H1 (cell line): ENCODE measurements at regions not wholly inside any gene's neighbourhood (a gene's known extent, or its start where the extent isn't known, plus 50 kb on each side); places are given as distances from the start of the nearest gene placed in this dataset.

ENCODE experiments used
- CTCF ChIA-PET: fragments of 300-600 bp; sonication (Branson Sonifier 250); formaldehyde crosslinking; loops from one replicate; lab custom pipeline; 2021; ENCODE audit not compliant: partially characterized antibody; lab: Charles Lee
- POLR2A ChIA-PET: fragments of 300-600 bp; sonication (Branson Sonifier 250); formaldehyde crosslinking; loops from one replicate; lab custom pipeline; 2021; ENCODE audit warnings: inconsistent platforms; ENCODE audit not compliant: partially characterized antibody; lab: Charles Lee
- DNase-seq, 2 experiments: peaks; one replicate each; pipeline versions ENCODE4 v3.0.0 to v3.0.0-alpha.2; 2010 to 2022; ENCODE audit warnings: low spot score in 2 of 2, low read depth in 1 of 2, mixed read lengths in 1 of 2
- FAIRE-seq: peaks from 2 replicates; lab custom pipeline; 2011; peaks lifted over from hg19 to GRCh38; lab: Jason Lieb, UNC
- H2AFZ ChIP-seq: 2 replicates; pipeline ENCODE4 v1.8.1; 2012; ENCODE audit warnings: low read length, inconsistent platforms
- H2AK5ac ChIP-seq: 2 replicates; pipeline ENCODE4 v1.6.1; 2013; ENCODE audit warnings: low read depth, low read length
- H2BK120ac ChIP-seq: replicated peaks from 2 replicates; pipeline ENCODE3; 2013; ENCODE audit warnings: low read depth, low read length, inconsistent platforms
- H2BK12ac ChIP-seq: 2 replicates; pipeline ENCODE4 v1.6.1; 2013; ENCODE audit warnings: low read depth, low read length
- H2BK15ac ChIP-seq: 2 replicates; pipeline ENCODE4 v1.6.1; 2013; ENCODE audit warnings: low read length
- H2BK20ac ChIP-seq: 2 replicates; pipeline ENCODE4 v1.6.1; 2013; ENCODE audit warnings: low read length
- H2BK5ac ChIP-seq: 2 replicates; pipeline ENCODE4 v1.6.1; 2013; ENCODE audit warnings: low read depth, low read length
- H3K14ac ChIP-seq: 2 replicates; pipeline ENCODE4 v1.6.1; 2013; ENCODE audit warnings: inconsistent platforms; ENCODE audit not compliant: insufficient read length
- H3K18ac ChIP-seq: 2 replicates; pipeline ENCODE4 v1.6.1; 2013; ENCODE audit warnings: low read length; ENCODE audit errors: extremely low read depth
- H3K23ac ChIP-seq: 2 replicates; pipeline ENCODE4 v1.6.1; 2013; ENCODE audit warnings: inconsistent platforms; ENCODE audit not compliant: insufficient read length
- H3K23me2 ChIP-seq: 2 replicates; pipeline ENCODE4 v1.6.1; 2013; ENCODE audit warnings: low read depth, low read length
- H3K27ac ChIP-seq: 2 replicates; pipeline ENCODE4 v1.6.1; 2011; ENCODE audit warnings: low read depth, low read length, inconsistent platforms
- H3K27me3 ChIP-seq, 4 experiments: replicated peaks in 1 of 4; 1 replicate in 1 of 4; 2 replicates in 3 of 4; pipeline versions ENCODE4 v1.6.1 to v1.8.1; 2011 to 2013; ENCODE audit warnings: low read length in 3 of 4, mild to moderate bottlenecking in 3 of 4, inconsistent platforms in 2 of 4, mixed read lengths in 2 of 4, moderate library complexity in 1 of 4; ENCODE audit not compliant: control insufficient read depth in 3 of 4, insufficient read depth in 3 of 4; ENCODE audit errors: extremely low read depth in 1 of 4
- H3K36me3 ChIP-seq, 4 experiments: 2 replicates each; pipeline versions ENCODE4 v1.6.1 to v1.8.1; 2011 to 2013; ENCODE audit warnings: mild to moderate bottlenecking in 4 of 4, low read length in 3 of 4, moderate library complexity in 2 of 4, control low read depth in 1 of 4, inconsistent platforms in 1 of 4; ENCODE audit not compliant: insufficient read depth in 4 of 4, control insufficient read depth in 2 of 4
- H3K4ac ChIP-seq: replicated peaks from 2 replicates; pipeline ENCODE3; 2013; ENCODE audit warnings: low read length, low read depth, mixed read lengths, inconsistent platforms; ENCODE audit not compliant: insufficient read length
- H3K4me1 ChIP-seq, 4 experiments: replicated peaks in 1 of 4; 1 replicate in 1 of 4; 2 replicates in 3 of 4; pipeline versions ENCODE4 v1.6.1 to v1.8.1; 2011 to 2013; ENCODE audit warnings: low read length in 3 of 4, inconsistent platforms in 2 of 4, mixed read lengths in 1 of 4; ENCODE audit not compliant: insufficient read depth in 4 of 4, control insufficient read depth in 3 of 4
- H3K4me2 ChIP-seq, 2 experiments: 2 replicates each; pipeline versions ENCODE4 v1.6.1 to v1.8.1; 2011 to 2013; ENCODE audit warnings: low read depth in 2 of 2, low read length in 2 of 2, control low read depth in 1 of 2, inconsistent platforms in 1 of 2, mild to moderate bottlenecking in 1 of 2; ENCODE audit not compliant: insufficient read depth in 1 of 2
- H3K4me3 ChIP-seq, 4 experiments: fragments of 200-600, 300-600 bp in 1 of 4; sonication (generic), shearing (Covaris generic), sonication (Bioruptor Twin) in 1 of 4; 2 replicates each; pipeline versions ENCODE4 v1.5.1 to v1.8.1; 2011 to 2016; ENCODE audit warnings: low read length in 4 of 4, low read depth in 3 of 4, control low read depth in 2 of 4, inconsistent platforms in 2 of 4, mild to moderate bottlenecking in 2 of 4, mixed read lengths in 1 of 4, moderate library complexity in 1 of 4; ENCODE audit not compliant: insufficient read depth in 2 of 4; ENCODE audit errors: extremely low read depth in 1 of 4
- H3K56ac ChIP-seq: replicated peaks from 2 replicates; pipeline ENCODE3; 2013; ENCODE audit warnings: low read depth, mild to moderate bottlenecking, mixed read lengths, low read length, inconsistent platforms; ENCODE audit not compliant: insufficient read length
- H3K79me1 ChIP-seq: 2 replicates; pipeline ENCODE4 v1.6.1; 2013; ENCODE audit warnings: low read depth, low read length, control low read depth
- H3K79me2 ChIP-seq, 2 experiments: 2 replicates each; pipeline versions ENCODE4 v1.6.1 to v1.8.1; 2012 to 2013; ENCODE audit warnings: low read length in 2 of 2, mild to moderate bottlenecking in 2 of 2, inconsistent platforms in 1 of 2; ENCODE audit not compliant: insufficient read depth in 2 of 2, control insufficient read depth in 1 of 2
- H3K9ac ChIP-seq, 4 experiments: replicated peaks in 1 of 4; 1 replicate in 1 of 4; 2 replicates in 3 of 4; pipeline versions ENCODE4 v1.6.1 to v1.8.1; 2011 to 2013; ENCODE audit warnings: low read depth in 3 of 4, low read length in 3 of 4, control low read depth in 2 of 4, mild to moderate bottlenecking in 2 of 4, moderate library complexity in 2 of 4, inconsistent platforms in 1 of 4; ENCODE audit errors: extremely low read depth in 1 of 4
- H3K9me3 ChIP-seq, 2 experiments: 2 replicates each; pipeline versions ENCODE4 v1.6.1 to v1.8.1; 2012 to 2013; ENCODE audit warnings: mild to moderate bottlenecking in 2 of 2, moderate library complexity in 2 of 2, control low read depth in 1 of 2, inconsistent platforms in 1 of 2, low read depth in 1 of 2, low read length in 1 of 2, mixed read lengths in 1 of 2; ENCODE audit not compliant: insufficient read depth in 2 of 2
- H4K20me1 ChIP-seq, 2 experiments: replicated peaks in 1 of 2; 2 replicates each; pipeline versions ENCODE3 to v1.8.1; 2011 to 2013; ENCODE audit warnings: inconsistent platforms in 2 of 2, low read length in 2 of 2, mild to moderate bottlenecking in 1 of 2; ENCODE audit not compliant: insufficient read depth in 2 of 2, control insufficient read depth in 1 of 2
- H4K5ac ChIP-seq: 2 replicates; pipeline ENCODE4 v1.6.1; 2013; ENCODE audit warnings: low read length, low read depth, mixed read lengths, inconsistent platforms; ENCODE audit not compliant: insufficient read length
- H4K8ac ChIP-seq: 2 replicates; pipeline ENCODE4 v1.8.0; 2013; ENCODE audit warnings: mild to moderate bottlenecking, moderate library complexity, low read length, inconsistent platforms; ENCODE audit not compliant: insufficient read depth; ENCODE audit errors: extremely low read depth
- H4K91ac ChIP-seq: replicated peaks from 2 replicates; pipeline ENCODE3; 2013; ENCODE audit warnings: low read length, mixed read lengths, inconsistent platforms; ENCODE audit not compliant: insufficient read length
- CBX8 ChIP-seq: fragments of 300-800, 300-1000 bp; sonication (generic); IDR thresholded peaks from 2 replicates; pipeline ENCODE4 v1.7.1; 2016; ENCODE audit warnings: low read depth, low read length, borderline replicate concordance
- CHD2 ChIP-seq: IDR thresholded peaks from 2 replicates; pipeline ENCODE4 v1.6.1; 2012; ENCODE audit warnings: low read length, improper control_type of control experiment
- CREB1 ChIP-seq: IDR thresholded peaks from 2 replicates; pipeline ENCODE4 v1.6.1; 2012; ENCODE audit warnings: inconsistent platforms
- CTCF ChIP-seq, 3 experiments: IDR thresholded peaks; 1 replicate in 2 of 3; 2 replicates in 1 of 3; pipeline versions ENCODE4 v1.5.1 to v1.6.1; 2011; ENCODE audit warnings: low read length in 3 of 3, mild to moderate bottlenecking in 3 of 3, inconsistent platforms in 2 of 3, low read depth in 1 of 3, moderate library complexity in 1 of 3; ENCODE audit not compliant: insufficient read depth in 1 of 3; ENCODE audit errors: control extremely low read depth in 1 of 3
- E2F6 ChIP-seq: IDR thresholded peaks from 2 replicates; pipeline ENCODE4 v1.6.1; 2012; ENCODE audit warnings: inconsistent platforms
- GABPA ChIP-seq: IDR thresholded peaks from 2 replicates; pipeline ENCODE4 v1.6.1; 2011; ENCODE audit warnings: mild to moderate bottlenecking, low read length, moderate library complexity, borderline replicate concordance; ENCODE audit not compliant: insufficient read depth
- KDM4A ChIP-seq: IDR thresholded peaks from one replicate; pipeline ENCODE4 v1.7.1; 2012; ENCODE audit warnings: low read depth, mild to moderate bottlenecking, moderate library complexity, low read length, inconsistent platforms; ENCODE audit not compliant: severe bottlenecking
- RNF2 ChIP-seq: fragments of 200-900, 300-1000 bp; sonication (generic); IDR thresholded peaks from 2 replicates; pipeline ENCODE4 v1.7.1; 2016; ENCODE audit warnings: borderline replicate concordance, low read depth, mild to moderate bottlenecking, antibody characterized with exemption, low read length; ENCODE audit not compliant: poor library complexity, severe bottlenecking; ENCODE audit errors: missing control alignments
- SP4 ChIP-seq: IDR thresholded peaks from 2 replicates; pipeline ENCODE4 v1.6.1; 2012; ENCODE audit warnings: low read length, inconsistent platforms
- WGBS, 2 experiments: shearing (Covaris generic) in 1 of 2; methylation state at CpG; one replicate each; pipeline versions ENCODE4 v1.1.6 to v1.1.7; 2013 to 2015; ENCODE audit warnings: low lambda C conversion rate in 2 of 2, mixed read lengths in 2 of 2, inconsistent platforms in 1 of 2, low coverage in 1 of 2, missing lambda C conversion rate in 1 of 2; ENCODE audit not compliant: insufficient replicate concordance in 2 of 2, insufficient coverage in 1 of 2, insufficient read length in 1 of 2; ENCODE audit errors: extremely low coverage in 1 of 2, missing lambda C conversion rate in 1 of 2; 5-methylcytosine and 5-hydroxymethylcytosine counted together

GRCh38 chr13:83935566-83935965 is 53.3 kb upstream of the SLITRK1 start:
- Histone ChIP-seq H3K23me2 (no peaks in the 10 kb centered on the region), H3K9me3 (no peaks in the 10 kb centered on the region), H4K5ac (no peak overlapping the region), H3K14ac (no peak overlapping the region), H2AK5ac (peak overlapping the region; percentile 17; the same call in 1 of the 2 replicates), H3K79me2 (no peaks in the 10 kb centered on the region), H4K20me1 (no peaks in the 10 kb centered on the region), H3K4me3 (no peak overlapping the region), H3K18ac (no peak overlapping the region), H3K79me1 (no peaks in the 10 kb centered on the region), H3K23ac (no peak overlapping the region), H3K9ac (no peak overlapping the region), H4K8ac (no peak overlapping the region), H2BK15ac (no peak overlapping the region), H3K4me1 (peaks cover 0 to 12% (median 1%) of the 10 kb centered on the region in 4 experiments; a peak in 3 of 7 replicates), H2BK20ac (peak overlapping the region; percentile 41; the same call in 1 of the 2 replicates), H3K27me3 (no peaks in the 10 kb centered on the region), H3K4ac (no peak overlapping the region), H2AFZ (no peak overlapping the region), H4K91ac (peak overlapping the region; percentile 61), H2BK12ac (peak overlapping the region; percentile 81; the same call in 1 of the 2 replicates), H2BK120ac (peak overlapping the region; percentile 69), H3K56ac (no peak overlapping the region), H3K36me3 (no peaks in the 10 kb centered on the region), H3K27ac (no peak overlapping the region), H3K4me2 (no peak overlapping the region), H2BK5ac (peak overlapping the region; percentile 67; the same call in 1 of the 2 replicates)
- POLR2A ChIA-PET = no interaction called here
- FAIRE-seq (no peak), DNase-seq (no peak)
- CTCF ChIA-PET = no interaction called here
- WGBS, 2 experiments = 84% methylated on average over 6 of the region's 6 CpGs; no CpG with 5 or more reads in 1 of the 2 experiments
- no peak for TF ChIP-seq GABPA
- TF ChIP-seq SP4 = no peak
- TF ChIP-seq KDM4A = no peak
- TF ChIP-seq CTCF (IDR thresholded peaks at IDR 0.05; ENCODE audit: control extremely low read depth in 1 of 3, insufficient read depth in 1 of 3, low read depth in 1 of 3, low read length in 3 of 3) = no peak
- no peak for TF ChIP-seq RNF2
- no peak for TF ChIP-seq CHD2
- TF ChIP-seq E2F6 = no peak
- TF ChIP-seq CBX8 = no peak
- TF ChIP-seq CREB1 = no peak
